GM18505 (cell line): ENCODE measurements at regions not wholly inside any gene's neighbourhood (a gene's known extent, or its start where the extent isn't known, plus 50 kb on each side); places are given as distances from the start of the nearest gene placed in this dataset.

Source experiments
- ATAC-seq: cut with Tn5 transposase; IDR thresholded peaks from one replicate; pipeline ENCODE4 v1.9.1; 2021; ENCODE audit not compliant: unreplicated experiment
- POLR2A ChIP-seq: IDR thresholded peaks from 4 replicates; pipeline ENCODE4 v1.6.1; 2011; ENCODE audit warnings: borderline replicate concordance; ENCODE audit not compliant: insufficient read depth, insufficient read length; ENCODE audit errors: extremely low read depth

DNA sequence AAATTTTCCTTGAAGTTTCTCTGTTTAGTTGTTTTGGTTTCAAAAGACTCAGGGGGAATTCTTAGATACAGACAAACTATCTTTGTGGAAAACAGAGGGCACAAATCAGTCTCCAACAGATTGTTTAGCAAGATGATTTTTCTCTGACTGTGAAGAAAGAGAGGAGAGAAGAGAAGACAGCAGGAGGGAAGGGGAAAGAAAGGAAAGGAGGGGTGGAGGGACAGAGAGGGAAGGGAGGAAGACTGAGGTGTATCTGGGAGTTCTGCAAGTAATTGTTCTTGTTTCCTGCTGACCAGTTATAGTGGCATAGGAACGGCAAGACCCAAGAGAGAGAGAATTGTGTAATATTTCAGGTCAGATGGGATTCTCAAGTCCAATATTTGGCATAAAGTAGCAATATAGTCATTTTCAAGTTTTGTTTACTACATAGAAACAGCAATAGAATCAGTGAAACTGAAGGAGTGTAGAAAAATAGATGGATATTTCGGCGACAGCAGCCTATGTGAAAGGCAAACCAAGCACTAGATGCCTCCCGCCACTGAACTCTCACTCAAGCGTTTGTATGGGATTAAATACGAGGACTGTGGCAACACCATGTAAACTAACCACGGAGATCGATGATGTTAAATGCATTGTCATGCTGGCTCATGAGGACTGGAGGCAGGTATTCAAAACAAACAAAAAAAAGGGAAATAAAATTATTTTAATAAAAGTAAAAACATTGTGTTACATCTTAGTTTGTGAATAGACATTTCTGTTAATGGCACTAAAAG lies 342.5 kb downstream of the SLC16A7 start:
- TF ChIP-seq POLR2A, result no peak
- ATAC-seq, result no peak

GRCh38 chr12:59940631-59941342 lies 345.0 kb downstream of the SLC16A7 start:
- no peak for ATAC-seq
- no peak for TF ChIP-seq POLR2A

GRCh38 chr12:59941461-59941860 lies 345.6 kb downstream of the SLC16A7 start:
- no peak for ATAC-seq
- TF ChIP-seq POLR2A, result no peak

DNA sequence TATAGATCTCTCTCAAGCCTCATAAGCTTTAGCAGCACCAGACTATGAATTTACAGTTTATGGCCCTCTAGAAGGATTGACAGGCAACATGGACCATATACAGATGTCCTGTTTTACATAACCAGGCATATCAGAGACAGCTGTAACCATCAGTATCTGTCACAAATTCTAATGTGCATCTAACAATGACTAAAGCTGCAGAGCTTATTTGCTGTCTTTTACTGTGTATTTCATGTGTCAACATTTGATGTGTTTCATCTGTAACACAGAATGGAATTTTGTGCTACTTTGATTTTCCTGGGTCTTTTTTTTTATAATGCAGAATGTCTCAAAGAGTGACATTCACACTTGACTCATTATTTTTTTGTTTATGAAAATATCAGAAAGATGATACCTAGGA lies 348.3 kb downstream of the SLC16A7 start:
- no peak for ATAC-seq
- no peak for TF ChIP-seq POLR2A

GRCh38 chr12:59946635-59947034 lies 350.8 kb downstream of the SLC16A7 start:
- no peak for TF ChIP-seq POLR2A
- no peak for ATAC-seq

- no peak for ATAC-seq
- no peak for TF ChIP-seq POLR2A
Observed at GRCh38 chr12:59963546-59963945, 367.7 kb downstream of the SLC16A7 start.

- no peak for ATAC-seq
- TF ChIP-seq POLR2A, result no peak
Observed at GRCh38 chr12:59972905-59973304, 377.1 kb downstream of the SLC16A7 start.

GRCh38 chr12:59973515-59973914 lies 377.7 kb downstream of the SLC16A7 start:
- ATAC-seq, result no peak
- no peak for TF ChIP-seq POLR2A

DNA sequence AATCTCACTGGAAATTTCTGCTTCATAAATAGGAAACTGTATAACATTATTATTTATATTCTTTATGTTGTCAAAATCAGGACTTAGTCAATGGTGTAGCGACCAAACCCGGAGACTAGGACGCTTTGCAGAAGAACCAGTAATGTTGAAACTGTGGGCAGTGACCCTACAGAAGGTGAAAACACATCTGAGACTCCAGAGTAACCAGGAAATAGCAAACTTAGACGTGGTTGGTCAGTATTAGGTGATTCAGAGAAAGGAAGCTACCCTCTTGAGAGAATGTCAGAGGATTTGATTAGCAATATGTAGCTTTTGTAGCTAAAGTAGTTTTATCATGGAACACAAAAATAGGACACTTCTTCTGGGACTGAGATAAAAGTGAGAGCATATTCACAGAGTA lies 381.9 kb downstream of the SLC16A7 start:
- no peak for ATAC-seq
- TF ChIP-seq POLR2A, result no peak

DNA sequence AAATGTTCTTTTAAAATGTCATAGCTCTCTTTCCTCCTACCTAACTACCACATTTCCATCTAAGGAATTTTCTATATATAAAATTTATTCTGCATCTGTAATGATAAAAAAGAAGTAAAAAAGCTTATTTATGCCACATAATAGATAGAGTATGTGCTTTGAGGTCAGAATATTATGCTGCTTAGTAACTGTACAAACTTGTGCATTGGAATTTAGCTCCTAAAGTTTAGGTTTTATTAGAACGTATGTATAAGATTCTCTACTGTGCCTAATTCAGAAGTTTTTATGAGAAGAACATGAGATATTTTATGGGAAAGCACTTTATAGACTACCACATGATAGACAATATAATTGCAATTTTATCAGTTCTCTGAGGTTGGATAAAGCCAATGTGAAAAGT lies 384.6 kb downstream of the SLC16A7 start:
- TF ChIP-seq POLR2A, result no peak
- ATAC-seq, result no peak

DNA sequence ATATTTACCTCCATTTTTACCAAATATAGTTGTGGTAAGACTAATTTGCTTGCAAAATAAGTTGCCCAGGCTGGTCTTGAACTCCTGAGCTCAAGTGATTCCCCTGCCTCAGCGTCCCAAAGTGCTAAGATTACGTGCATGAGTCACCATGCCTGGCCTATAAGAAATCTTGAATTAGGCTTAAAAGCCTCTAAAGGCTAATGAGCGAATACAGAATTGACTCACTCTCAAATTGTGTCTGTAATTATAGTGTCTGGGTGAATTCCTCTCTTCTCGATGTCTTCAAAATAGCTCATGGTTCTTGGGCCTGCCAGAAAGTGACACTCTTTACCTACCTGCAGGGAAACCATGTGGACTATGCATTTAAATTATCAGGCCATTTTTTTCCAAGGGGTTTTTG lies 403.5 kb downstream of the SLC16A7 start:
- no peak for TF ChIP-seq POLR2A
- no peak for ATAC-seq

GRCh38 chr12:60010486-60010885 lies 414.7 kb downstream of the SLC16A7 start:
- ATAC-seq, result no peak
- no peak for TF ChIP-seq POLR2A

DNA sequence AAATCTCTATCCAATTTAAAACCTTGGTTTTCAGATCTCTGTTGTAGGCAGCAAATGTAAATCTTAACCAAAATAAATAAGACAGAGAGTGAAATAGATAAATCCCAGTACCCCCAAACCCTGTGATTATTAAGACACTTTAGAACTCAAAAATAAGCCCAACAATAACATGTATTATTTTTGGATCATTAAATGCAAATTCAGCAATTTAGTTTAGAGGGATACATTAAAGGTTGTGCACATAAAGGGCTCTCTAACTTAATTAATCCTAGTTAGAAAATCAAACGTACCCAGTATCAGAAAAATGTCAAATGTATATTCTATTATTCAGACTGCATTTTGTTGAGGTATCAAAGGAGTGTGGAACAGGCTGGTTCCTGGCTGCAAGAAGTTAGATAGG lies 416.8 kb downstream of the SLC16A7 start:
- TF ChIP-seq POLR2A, result no peak
- ATAC-seq, result no peak

GRCh38 chr12:60014436-60014835 lies 418.6 kb downstream of the SLC16A7 start:
- no peak for TF ChIP-seq POLR2A
- ATAC-seq, result no peak
